ENCODE measurements at regions not wholly inside any gene's neighbourhood (a gene's known extent, or its start where the extent isn't known, plus 50 kb on each side); places are given as distances from the start of the nearest gene placed in this dataset.

- peak overlapping the region; percentile 95 for H3K27ac ChIP-seq
- DNase-seq (ENCODE audit: low read depth, low spot score), result peak; percentile 37
- peak overlapping the region; percentile 57 for H3K4me3 ChIP-seq
- TF ChIP-seq POLR2AphosphoS5 (IDR thresholded peaks at IDR 0.05; ENCODE audit: borderline replicate concordance, low read depth, low read length) (peak; percentile 19; the same call in 1 of the 2 replicates), EZH2 (IDR thresholded peaks at IDR 0.05) (no peak), FOXP2 (optimal IDR thresholded peaks at IDR 0.05; ENCODE audit: control extremely low read depth, extremely low read length, insufficient read depth) (peak; percentile 52)
- no peaks in the 10 kb centered on the region for H3K36me3 ChIP-seq (ENCODE audit: insufficient read depth, low read length)
- H3K9me3 ChIP-seq (ENCODE audit: low read depth, low read length), result no peaks in the 10 kb centered on the region
- peak overlapping the region; percentile 41 for H3K9ac ChIP-seq (ENCODE audit: insufficient read length)
These were observed 119.0 kb upstream of the ARHGAP28 start for GRCh38 chr18:6610466-6610865.

GRCh38 chr18:6613581-6613980, 115.9 kb upstream of the ARHGAP28 start:
- no peak overlapping the region for H3K9ac ChIP-seq (ENCODE audit: insufficient read length)
- no peak for DNase-seq (ENCODE audit: low read depth, low spot score)
- no peak overlapping the region for H3K27ac ChIP-seq
- no peak for TF ChIP-seq POLR2AphosphoS5 (IDR thresholded peaks at IDR 0.05; ENCODE audit: borderline replicate concordance, low read depth, low read length)
- no peak for TF ChIP-seq FOXP2 (optimal IDR thresholded peaks at IDR 0.05; ENCODE audit: control extremely low read depth, extremely low read length, insufficient read depth)
- no peak for TF ChIP-seq EZH2 (IDR thresholded peaks at IDR 0.05)
- H3K9me3 ChIP-seq (ENCODE audit: low read depth, low read length), result no peaks in the 10 kb centered on the region
- no peak overlapping the region for H3K4me3 ChIP-seq
- no peaks in the 10 kb centered on the region for H3K36me3 ChIP-seq (ENCODE audit: insufficient read depth, low read length)

- no peak overlapping the region for H3K4me3 ChIP-seq
- no peaks in the 10 kb centered on the region for H3K9me3 ChIP-seq (ENCODE audit: low read depth, low read length)
- no peak for DNase-seq (ENCODE audit: low read depth, low spot score)
- TF ChIP-seq EZH2 (IDR thresholded peaks at IDR 0.05) (no peak), POLR2AphosphoS5 (IDR thresholded peaks at IDR 0.05; ENCODE audit: borderline replicate concordance, low read depth, low read length) (no peak), FOXP2 (optimal IDR thresholded peaks at IDR 0.05; ENCODE audit: control extremely low read depth, extremely low read length, insufficient read depth) (no peak)
- no peaks in the 10 kb centered on the region for H3K36me3 ChIP-seq (ENCODE audit: insufficient read depth, low read length)
- H3K27ac ChIP-seq, result no peak overlapping the region
- no peak overlapping the region for H3K9ac ChIP-seq (ENCODE audit: insufficient read length)
These were observed 114.6 kb upstream of the ARHGAP28 start for GRCh38 chr18:6614952-6615351.

GRCh38 chr18:6616981-6617380, 112.5 kb upstream of the ARHGAP28 start:
- no peak overlapping the region for H3K4me3 ChIP-seq
- H3K9me3 ChIP-seq (ENCODE audit: low read depth, low read length), result no peaks in the 10 kb centered on the region
- DNase-seq (ENCODE audit: low read depth, low spot score), result no peak
- no peak overlapping the region for H3K9ac ChIP-seq (ENCODE audit: insufficient read length)
- H3K36me3 ChIP-seq (ENCODE audit: insufficient read depth, low read length), result no peaks in the 10 kb centered on the region
- H3K27ac ChIP-seq, result no peak overlapping the region
- no peak for TF ChIP-seq POLR2AphosphoS5 (IDR thresholded peaks at IDR 0.05; ENCODE audit: borderline replicate concordance, low read depth, low read length)
- TF ChIP-seq EZH2 (IDR thresholded peaks at IDR 0.05), result no peak
- TF ChIP-seq FOXP2 (optimal IDR thresholded peaks at IDR 0.05; ENCODE audit: control extremely low read depth, extremely low read length, insufficient read depth), result no peak

GRCh38 chr18:6621437-6621836, 108.1 kb upstream of the ARHGAP28 start:
- Histone ChIP-seq H3K36me3 (ENCODE audit: insufficient read depth, low read length) (no peaks in the 10 kb centered on the region), H3K9me3 (ENCODE audit: low read depth, low read length) (no peaks in the 10 kb centered on the region), H3K4me3 (no peak overlapping the region), H3K9ac (ENCODE audit: insufficient read length) (no peak overlapping the region), H3K27ac (no peak overlapping the region)
- no peak for DNase-seq (ENCODE audit: low read depth, low spot score)
- TF ChIP-seq FOXP2 (optimal IDR thresholded peaks at IDR 0.05; ENCODE audit: control extremely low read depth, extremely low read length, insufficient read depth) (no peak), POLR2AphosphoS5 (IDR thresholded peaks at IDR 0.05; ENCODE audit: borderline replicate concordance, low read depth, low read length) (no peak), EZH2 (IDR thresholded peaks at IDR 0.05) (no peak)

- TF ChIP-seq EZH2 (IDR thresholded peaks at IDR 0.05) (no peak), POLR2AphosphoS5 (IDR thresholded peaks at IDR 0.05; ENCODE audit: borderline replicate concordance, low read depth, low read length) (no peak), FOXP2 (optimal IDR thresholded peaks at IDR 0.05; ENCODE audit: control extremely low read depth, extremely low read length, insufficient read depth) (no peak)
- H3K36me3 ChIP-seq (ENCODE audit: insufficient read depth, low read length), result no peaks in the 10 kb centered on the region
- DNase-seq (ENCODE audit: low read depth, low spot score), result no peak
These were observed 106.2 kb upstream of the ARHGAP28 start for GRCh38 chr18:6623278-6623677.

GRCh38 chr18:6624271-6624660, 105.2 kb upstream of the ARHGAP28 start:
- peak overlapping the region; percentile 62 for H3K27ac ChIP-seq
- no peak for DNase-seq (ENCODE audit: low read depth, low spot score)
- H3K9ac ChIP-seq (ENCODE audit: insufficient read length), result peak overlapping the region; percentile 40
- no peaks in the 10 kb centered on the region for H3K36me3 ChIP-seq (ENCODE audit: insufficient read depth, low read length)
- peak overlapping the region; percentile 21; the same call in 1 of the 2 replicates for H3K4me3 ChIP-seq
- TF ChIP-seq EZH2 (IDR thresholded peaks at IDR 0.05) (no peak), FOXP2 (optimal IDR thresholded peaks at IDR 0.05; ENCODE audit: control extremely low read depth, extremely low read length, insufficient read depth) (no peak), POLR2AphosphoS5 (IDR thresholded peaks at IDR 0.05; ENCODE audit: borderline replicate concordance, low read depth, low read length) (no peak)
- no peaks in the 10 kb centered on the region for H3K9me3 ChIP-seq (ENCODE audit: low read depth, low read length)

More at GRCh38 chr18:6623278-6623677, 106.2 kb upstream of the ARHGAP28 start:
- no peaks in the 10 kb centered on the region for H3K9me3 ChIP-seq (ENCODE audit: low read depth, low read length)
- H3K9ac ChIP-seq (ENCODE audit: insufficient read length), result no peak overlapping the region
- H3K4me3 ChIP-seq, result no peak overlapping the region
- H3K27ac ChIP-seq, result no peak overlapping the region

GRCh38 chr18:6624661-6625311, 104.7 kb upstream of the ARHGAP28 start:
- no peak for TF ChIP-seq EZH2 (IDR thresholded peaks at IDR 0.05)
- TF ChIP-seq FOXP2 (optimal IDR thresholded peaks at IDR 0.05; ENCODE audit: control extremely low read depth, extremely low read length, insufficient read depth), result no peak
- no peak for TF ChIP-seq POLR2AphosphoS5 (IDR thresholded peaks at IDR 0.05; ENCODE audit: borderline replicate concordance, low read depth, low read length)
- DNase-seq (ENCODE audit: low read depth, low spot score), result no peak
- peak overlapping the region; percentile 62 for H3K27ac ChIP-seq
- H3K36me3 ChIP-seq (ENCODE audit: insufficient read depth, low read length), result no peaks in the 10 kb centered on the region
- H3K9ac ChIP-seq (ENCODE audit: insufficient read length), result peak overlapping the region; percentile 40
- no peaks in the 10 kb centered on the region for H3K9me3 ChIP-seq (ENCODE audit: low read depth, low read length)
- H3K4me3 ChIP-seq, result peak overlapping the region; percentile 21; the same call in 1 of the 2 replicates
